NCI-H1417 (cell line): ENCODE measurements at regions not wholly inside any gene's neighbourhood (a gene's known extent, or its start where the extent isn't known, plus 50 kb on each side); places are given as distances from the start of the nearest gene placed in this dataset.
A peak's percentile ranks its signal among the peaks of the same experiment; 100 is the strongest.
"Not testable (repeated sequence)": the region's sequence is repeated elsewhere in the genome, so short reads cannot be mapped to it uniquely, and the experiment has no call there.

ENCODE experiments used
- DNase-seq, 3 experiments: peaks; one replicate each; lab custom pipeline; 2025; lab: John Stamatoyannopoulos, UW

GRCh38 chr4:31649878-31650277 lies 929.7 kb downstream of the PCDH7 start:
- DNase-seq: no peak

- DNase-seq: no peak
Measured at GRCh38 chr4:31651541-31651940, 931.4 kb downstream of the PCDH7 start.

- DNase-seq: no peak
Measured at GRCh38 chr4:31655328-31655727, 935.2 kb downstream of the PCDH7 start.

GRCh38 chr4:31657859-31658570 lies 937.8 kb downstream of the PCDH7 start:
- no peak for DNase-seq

GRCh38 chr4:31660916-31661315 lies 940.7 kb downstream of the PCDH7 start:
- DNase-seq: no peak

- DNase-seq: no peak
Measured at GRCh38 chr4:31662951-31663350, 942.8 kb downstream of the PCDH7 start.

GRCh38 chr4:31667686-31668085 lies 947.5 kb downstream of the PCDH7 start:
- no peak for DNase-seq

- peak in 1 of 3 experiments; percentile 17 for DNase-seq
Measured at GRCh38 chr4:31674313-31674947, 954.3 kb downstream of the PCDH7 start.

GRCh38 chr4:31678356-31678755 lies 958.2 kb downstream of the PCDH7 start:
- DNase-seq: peak in 1 of 3 experiments; percentile 5

GRCh38 chr4:31682796-31683195 lies 962.6 kb downstream of the PCDH7 start:
- DNase-seq: no peak

- peak in 1 of 3 experiments; percentile 5 for DNase-seq
Measured at GRCh38 chr4:31687717-31688342, 967.7 kb downstream of the PCDH7 start.

GRCh38 chr4:31692399-31692940 lies 972.3 kb downstream of the PCDH7 start:
- no peak for DNase-seq

- no peak for DNase-seq
Measured at GRCh38 chr4:31701256-31701655, 981.1 kb downstream of the PCDH7 start.

GRCh38 chr4:31702326-31702725 lies 982.2 kb downstream of the PCDH7 start:
- no peak for DNase-seq

GRCh38 chr4:31714238-31714637 lies 994.1 kb downstream of the PCDH7 start:
- DNase-seq: no peak

- no peak for DNase-seq
Measured at GRCh38 chr4:31715302-31715701, 995.1 kb downstream of the PCDH7 start.

- DNase-seq: no peak
Measured at GRCh38 chr4:31727030-31727429, 1006.9 kb downstream of the PCDH7 start.

GRCh38 chr4:31735004-31735403 lies 1014.8 kb downstream of the PCDH7 start:
- no peak for DNase-seq

GRCh38 chr4:31737419-31737818 lies 1017.2 kb downstream of the PCDH7 start:
- no peak for DNase-seq

GRCh38 chr4:31741326-31741725 lies 1021.2 kb downstream of the PCDH7 start:
- no peak for DNase-seq

GRCh38 chr4:31748382-31748781 lies 1028.2 kb downstream of the PCDH7 start:
- DNase-seq: no peak

- not testable (repeated sequence) for DNase-seq
Measured at GRCh38 chr4:31750581-31750980, 1030.4 kb downstream of the PCDH7 start.

- no peak for DNase-seq
Measured at GRCh38 chr4:31755751-31756150, 1035.6 kb downstream of the PCDH7 start.
